HG03159 (cell line): ENCODE measurements at regions not wholly inside any gene's neighbourhood (a gene's known extent, or its start where the extent isn't known, plus 50 kb on each side); places are given as distances from the start of the nearest gene placed in this dataset.

Source experiments
- ATAC-seq: cut with Tn5 transposase; IDR thresholded peaks from one replicate; pipeline ENCODE4 v1.9.1; 2021; ENCODE audit warnings: mild to moderate bottlenecking, moderate library complexity; ENCODE audit not compliant: unreplicated experiment

- ATAC-seq: no peak
Measured at GRCh38 chr17:77883213-77883650, 75.3 kb upstream of the TNRC6C start.

GRCh38 chr17:77884019-77884418 is 74.5 kb upstream of the TNRC6C start:
- no peak for ATAC-seq

- ATAC-seq: no peak
Measured at GRCh38 chr17:77884967-77885641, 73.4 kb upstream of the TNRC6C start.

- ATAC-seq: no peak
Measured at GRCh38 chr17:77885678-77886386, 72.7 kb upstream of the TNRC6C start.

- no peak for ATAC-seq
Measured at GRCh38 chr17:77886387-77886728, 72.1 kb upstream of the TNRC6C start.

- no peak for ATAC-seq
Measured at GRCh38 chr17:77887110-77887463, 71.4 kb upstream of the TNRC6C start.

GRCh38 chr17:77887464-77888241 is 70.8 kb upstream of the TNRC6C start:
- no peak for ATAC-seq

GRCh38 chr17:77888242-77889134 is 70.0 kb upstream of the TNRC6C start:
- ATAC-seq: no peak

- ATAC-seq: no peak
Measured at GRCh38 chr17:77889135-77889505, 69.4 kb upstream of the TNRC6C start.

GRCh38 chr17:77889866-77890760 is 68.4 kb upstream of the TNRC6C start:
- ATAC-seq: no peak

GRCh38 chr17:77890771-77891170 is 67.7 kb upstream of the TNRC6C start:
- ATAC-seq: no peak

GRCh38 chr17:77891602-77892001 is 66.9 kb upstream of the TNRC6C start:
- no peak for ATAC-seq

- ATAC-seq: no peak
Measured at GRCh38 chr17:77892031-77892430, 66.5 kb upstream of the TNRC6C start.

- ATAC-seq: no peak
Measured at GRCh38 chr17:77892469-77893143, 65.9 kb upstream of the TNRC6C start.

- no peak for ATAC-seq
Measured at GRCh38 chr17:77893144-77894044, 65.1 kb upstream of the TNRC6C start.

GRCh38 chr17:77894126-77894956 is 64.2 kb upstream of the TNRC6C start:
- ATAC-seq: no peak

GRCh38 chr17:77897741-77898301 is 60.7 kb upstream of the TNRC6C start:
- no peak for ATAC-seq
